GM21717 (cell line): ENCODE measurements at regions not wholly inside any gene's neighbourhood (a gene's known extent, or its start where the extent isn't known, plus 50 kb on each side); places are given as distances from the start of the nearest gene placed in this dataset.
"Not testable (repeated sequence)": the region's sequence is repeated elsewhere in the genome, so short reads cannot be mapped to it uniquely, and the experiment has no call there.

ENCODE experiments used
- ATAC-seq: cut with Tn5 transposase; IDR thresholded peaks from one replicate; pipeline ENCODE4 v1.9.1; 2021; ENCODE audit warnings: mild to moderate bottlenecking, moderate library complexity; ENCODE audit not compliant: unreplicated experiment

DNA sequence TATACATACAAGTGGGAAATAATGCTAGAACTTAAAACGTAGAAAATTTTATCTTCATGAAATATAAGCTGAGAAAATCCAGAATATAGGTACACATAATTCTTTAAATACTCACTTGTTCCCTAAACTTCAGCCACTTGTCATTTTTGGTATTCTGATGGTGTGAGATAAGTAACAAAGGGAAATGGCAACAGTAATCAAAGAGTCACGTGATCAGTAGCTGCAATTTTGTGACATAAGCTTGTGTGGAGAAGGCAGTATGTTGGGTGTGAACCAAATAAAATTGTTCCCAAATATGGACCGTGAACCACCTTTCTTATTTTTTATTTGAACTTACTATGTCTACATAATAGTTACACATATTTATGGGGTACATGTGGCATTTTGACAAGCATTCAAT is 650.3 kb upstream of the ADARB2 start:
- no peak for ATAC-seq

DNA sequence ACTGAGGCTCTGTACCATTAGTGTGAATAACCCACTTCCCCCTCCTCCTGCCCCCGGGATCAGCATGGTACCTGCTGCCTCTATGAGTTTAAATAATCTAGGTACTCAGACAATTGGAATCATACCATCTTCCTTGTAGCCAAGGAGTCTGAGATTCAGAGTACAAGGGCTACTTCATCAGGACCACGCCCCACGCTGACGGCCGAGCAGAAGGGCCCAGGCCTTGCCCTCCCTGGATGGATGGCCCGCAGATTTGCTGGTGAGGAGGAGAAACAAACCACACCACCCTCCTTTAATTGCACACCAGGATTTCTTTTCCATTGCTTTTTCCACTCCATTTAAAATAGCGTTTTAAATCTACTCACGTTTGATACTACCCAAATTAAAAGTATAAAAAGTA is 649.9 kb upstream of the ADARB2 start:
- ATAC-seq: no peak

DNA sequence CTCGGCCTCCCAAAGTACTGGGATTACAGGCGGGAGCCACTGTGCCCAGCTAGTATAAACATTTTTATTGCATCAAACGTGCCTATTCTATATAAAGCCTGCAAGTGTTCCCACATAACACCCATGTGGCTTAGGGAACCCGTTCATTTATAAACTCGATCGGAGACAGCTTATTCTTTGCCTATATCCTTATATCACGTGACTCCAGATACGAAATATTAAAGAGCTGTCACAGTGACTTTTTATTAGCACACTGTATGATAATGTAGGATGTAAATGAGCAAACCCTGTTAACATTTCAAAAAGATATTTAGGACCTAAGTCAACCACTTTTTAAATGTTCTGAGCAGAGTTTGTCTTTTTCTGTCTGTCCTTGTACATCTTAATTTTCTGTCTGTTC is 642.9 kb upstream of the ADARB2 start:
- no peak for ATAC-seq

DNA sequence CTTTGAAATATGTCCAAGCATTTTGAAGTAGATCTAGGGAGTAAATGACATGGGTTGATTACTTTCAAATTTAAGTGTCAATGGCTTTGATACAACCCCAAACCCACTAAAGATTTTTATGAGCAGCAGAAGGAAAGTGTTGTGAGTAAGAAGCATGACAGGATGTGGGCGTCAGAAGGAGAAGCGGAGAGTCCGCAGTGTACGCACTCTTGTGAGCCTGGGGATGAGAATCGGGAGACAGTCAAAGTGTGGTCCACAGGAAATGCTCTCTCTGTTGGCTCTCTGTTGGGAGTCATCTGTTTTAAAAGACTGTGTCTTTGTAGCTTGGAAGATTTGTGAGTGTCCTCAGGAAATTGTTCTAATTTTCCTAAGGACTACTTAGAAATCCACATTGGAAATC is 629.8 kb upstream of the ADARB2 start:
- ATAC-seq: no peak

DNA sequence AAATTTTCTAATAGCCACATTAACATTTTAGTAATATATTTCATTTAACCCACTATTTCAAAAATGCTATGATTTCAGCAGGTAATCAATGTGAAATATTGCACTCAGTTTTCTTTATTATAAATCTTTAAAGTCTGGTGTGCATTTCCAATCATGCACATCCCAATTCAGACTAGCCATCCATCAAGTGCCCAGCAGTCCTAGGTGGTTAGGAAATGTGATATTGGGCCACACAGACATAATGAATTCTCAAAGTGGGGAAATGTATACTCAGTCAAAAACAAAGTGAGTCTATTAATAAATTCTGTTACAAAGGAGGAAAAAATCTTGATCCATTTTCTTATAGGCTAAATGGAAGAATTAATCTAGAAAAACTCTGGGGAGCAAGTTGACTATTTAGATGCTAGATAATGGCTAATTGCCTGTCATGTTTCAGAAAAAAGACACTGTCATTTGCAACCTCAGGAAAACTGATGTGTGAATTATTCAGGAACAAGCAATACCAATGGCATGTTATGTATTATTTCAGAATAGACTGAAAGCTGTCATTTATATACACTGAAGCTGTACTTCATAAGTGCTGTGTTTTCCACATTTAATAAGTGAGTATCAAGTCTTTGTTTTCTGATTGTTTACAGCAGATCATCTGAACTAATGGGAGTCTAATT is 629.1 kb upstream of the ADARB2 start:
- no peak for ATAC-seq

DNA sequence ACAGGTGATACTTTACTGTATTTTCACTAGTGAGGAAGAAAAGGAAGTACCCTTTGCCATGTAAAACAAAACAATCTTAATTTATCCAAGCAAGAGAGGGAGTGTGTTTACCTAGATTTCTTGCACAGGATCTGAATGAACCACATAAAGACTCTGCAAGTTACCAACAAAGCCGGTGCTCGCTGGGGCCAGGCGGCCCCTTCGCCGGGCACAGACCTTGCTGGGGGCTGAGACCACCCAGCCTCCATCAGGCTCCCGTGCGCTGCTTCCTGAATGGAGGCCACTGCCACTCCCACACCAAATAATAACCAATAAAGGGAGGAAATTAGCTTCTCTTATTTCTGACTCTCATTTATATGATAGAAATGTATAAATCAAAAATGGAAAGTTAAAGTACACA is 625.0 kb upstream of the ADARB2 start:
- no peak for ATAC-seq

DNA sequence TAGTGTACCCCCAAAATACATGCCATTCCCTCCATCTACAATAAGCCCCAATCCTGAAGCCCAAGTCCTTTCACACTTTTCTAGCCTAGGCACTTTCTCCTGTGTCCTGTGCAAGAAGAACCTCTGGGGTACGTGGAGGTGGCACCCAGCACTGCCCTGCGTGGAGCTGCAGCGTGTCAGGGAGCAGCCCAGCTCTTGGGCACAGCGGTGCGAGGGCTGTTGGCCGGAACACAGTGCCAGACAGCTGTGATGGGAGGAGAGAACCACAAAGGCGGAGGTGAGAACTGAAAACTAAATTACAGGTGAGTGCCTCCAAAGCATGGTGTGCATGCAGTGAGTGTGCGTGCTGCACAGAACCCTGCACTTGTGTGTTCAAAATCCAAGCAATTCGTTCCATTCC is 621.3 kb upstream of the ADARB2 start:
- no peak for ATAC-seq

DNA sequence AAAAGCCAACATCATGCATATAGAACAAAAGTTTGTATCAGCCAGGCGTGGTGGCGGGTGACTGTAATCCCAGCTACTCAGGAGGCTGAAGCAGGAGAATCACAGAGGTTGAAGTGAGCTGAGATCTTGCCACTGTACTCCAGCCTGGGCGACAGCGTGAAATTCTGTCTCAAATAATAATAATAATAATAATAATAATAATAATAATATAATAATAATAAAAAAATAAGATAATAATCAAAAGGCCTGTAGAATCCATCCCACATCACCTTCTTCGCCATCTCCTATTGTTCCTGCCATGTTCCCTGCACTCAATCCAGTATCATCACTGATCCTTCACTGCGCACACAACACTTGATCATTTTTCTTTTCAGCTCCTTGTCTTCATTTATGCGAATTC is 619.3 kb upstream of the ADARB2 start:
- ATAC-seq: no peak

DNA sequence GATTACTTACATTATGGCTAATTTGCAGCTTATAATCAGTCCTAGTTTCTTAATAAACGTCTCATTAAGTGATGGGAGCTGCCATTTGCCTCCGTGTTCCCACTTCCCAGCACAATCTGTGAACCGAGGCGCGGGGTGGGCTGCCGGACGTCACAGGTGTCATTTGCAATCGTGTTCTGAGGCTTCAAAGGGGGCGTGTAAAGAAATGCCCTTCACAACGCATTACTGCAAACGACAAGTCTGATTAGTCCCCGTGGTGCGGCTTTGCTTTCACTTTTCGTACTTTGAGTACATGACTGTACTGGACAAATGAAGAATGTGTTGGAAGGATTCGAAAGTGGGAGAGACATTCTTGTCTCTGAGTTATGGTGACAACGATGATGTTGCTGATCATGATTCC is 614.2 kb upstream of the ADARB2 start:
- ATAC-seq: no peak

DNA sequence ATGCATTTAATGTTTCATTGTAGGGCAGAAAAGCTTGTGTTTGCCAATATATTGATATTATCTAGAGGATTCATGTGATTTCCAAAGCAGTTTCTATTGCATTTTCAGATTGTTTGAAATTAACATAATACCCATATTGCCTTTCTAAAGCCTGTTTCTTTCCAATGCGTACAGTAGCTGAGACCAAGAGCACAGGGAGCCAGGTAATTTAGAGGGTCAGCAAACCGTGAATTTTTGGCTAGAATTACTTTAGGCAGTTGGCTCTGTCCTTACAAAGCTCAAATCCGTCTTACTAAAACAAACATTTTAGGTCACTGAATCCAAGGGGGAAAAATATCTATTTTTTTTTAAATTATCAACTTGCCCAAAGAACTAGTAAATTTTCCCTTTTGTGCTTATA is 604.9 kb upstream of the ADARB2 start:
- no peak for ATAC-seq

DNA sequence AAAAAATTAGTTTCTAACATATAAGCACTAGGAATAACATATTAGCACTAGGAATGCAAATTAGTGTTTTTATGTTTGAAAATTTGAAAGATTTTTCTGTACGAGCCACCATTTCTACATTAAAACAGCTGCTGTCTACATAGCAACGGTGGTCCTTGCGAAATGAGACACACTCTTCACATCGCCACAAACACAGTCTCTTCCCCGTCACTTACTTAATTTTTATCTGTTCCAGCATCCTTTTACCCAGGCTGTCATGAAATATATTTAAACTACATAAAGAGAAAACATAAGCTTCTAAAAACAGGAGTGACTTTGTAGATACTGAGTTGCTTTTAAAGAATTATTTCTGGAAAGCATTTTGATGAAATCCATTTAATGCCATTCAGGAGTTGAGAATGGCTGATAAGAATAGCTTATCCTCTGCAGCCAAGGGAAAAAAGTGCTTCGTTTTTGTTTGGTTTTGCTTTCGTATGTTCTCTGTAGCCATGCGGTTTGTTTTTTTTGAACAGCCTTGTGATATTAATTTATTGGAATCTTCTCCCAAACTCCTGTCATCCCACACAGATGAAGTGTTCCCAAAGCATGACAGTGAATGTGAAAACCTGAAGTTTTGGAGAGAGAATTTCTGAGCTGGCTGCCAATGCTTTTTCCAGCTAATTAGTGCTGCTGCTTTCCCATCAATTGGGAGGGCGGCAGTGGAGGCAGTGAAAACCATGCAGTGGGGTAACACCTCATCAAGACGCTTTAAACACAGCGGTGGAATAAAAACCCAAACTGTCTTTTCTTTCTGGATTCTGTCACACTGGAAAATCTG is 603.7 kb upstream of the ADARB2 start:
- ATAC-seq: no peak

DNA sequence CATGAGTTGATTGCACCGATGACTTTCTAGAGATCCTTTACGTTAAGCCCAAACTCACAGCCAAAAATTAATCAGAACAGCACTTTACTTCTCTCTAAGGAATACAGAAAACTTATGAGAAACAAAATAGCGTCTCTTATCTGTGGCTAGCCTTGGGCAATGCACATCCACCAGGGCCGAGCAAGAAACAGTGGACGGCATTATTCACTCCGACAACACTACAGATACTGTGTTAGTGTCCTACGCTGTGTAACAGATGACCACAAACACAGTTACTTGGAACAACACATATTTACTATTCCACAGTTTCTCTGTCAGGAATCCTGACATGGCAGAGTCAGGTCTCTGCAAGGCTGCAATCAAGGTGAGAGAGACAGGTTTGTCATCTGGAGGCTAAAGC is 598.3 kb upstream of the ADARB2 start:
- ATAC-seq: no peak

DNA sequence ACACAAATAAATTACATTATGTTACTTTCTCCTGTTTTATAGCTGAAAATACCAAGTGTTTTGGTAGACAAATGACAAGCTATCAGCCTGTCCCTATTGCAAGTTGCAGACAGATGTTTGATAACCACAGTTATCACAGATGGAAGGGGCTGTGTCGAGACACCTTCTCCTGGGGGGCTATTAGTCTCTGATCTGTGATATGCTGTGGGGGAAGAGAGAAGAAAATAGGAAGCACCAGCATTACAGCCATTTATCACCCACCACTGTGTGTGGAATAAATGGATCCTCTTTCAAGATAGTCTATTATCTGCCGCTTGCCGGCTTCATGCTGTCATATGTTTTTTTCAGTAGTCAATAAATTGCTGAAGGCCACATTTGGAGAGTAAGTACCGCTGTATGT is 597.2 kb upstream of the ADARB2 start:
- ATAC-seq: no peak

DNA sequence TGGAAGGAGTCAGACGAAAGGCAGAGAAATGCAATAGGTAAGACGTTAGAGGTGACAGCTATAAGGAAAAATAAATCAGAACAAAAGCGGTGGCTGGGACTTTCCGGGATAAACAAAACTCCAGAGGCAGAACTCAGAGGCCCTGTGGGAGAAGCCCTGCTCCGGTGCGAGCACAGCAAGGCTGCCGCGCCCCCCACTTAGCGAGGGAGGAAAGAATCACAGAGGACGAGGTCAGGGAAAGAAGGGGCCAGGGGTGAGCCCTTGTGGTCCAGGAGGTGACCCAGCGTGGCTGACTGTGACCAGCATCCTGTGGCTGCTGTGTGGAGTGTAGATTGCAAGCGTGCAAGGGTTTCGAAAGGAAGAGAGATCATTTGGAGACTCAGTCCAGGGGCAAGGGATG is 591.8 kb upstream of the ADARB2 start:
- no peak for ATAC-seq

DNA sequence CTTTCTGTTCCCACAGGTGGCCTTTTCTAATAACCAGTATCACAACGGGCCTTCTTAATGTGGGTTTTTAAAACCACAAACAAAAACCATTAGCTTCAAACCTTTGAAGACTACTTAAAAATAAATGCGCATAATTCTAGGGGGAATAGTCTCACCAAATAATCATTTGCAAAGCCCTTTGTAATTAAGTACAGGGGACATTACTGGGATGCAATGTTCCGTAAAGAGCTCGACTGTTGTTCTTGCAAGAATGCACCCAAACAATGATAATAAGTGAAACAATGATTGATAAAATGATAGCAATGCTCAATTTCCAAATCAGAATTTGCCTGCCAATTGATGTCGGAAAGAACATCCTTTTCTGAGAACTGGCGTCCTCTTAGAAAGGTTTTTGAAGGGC is 589.1 kb upstream of the ADARB2 start:
- no peak for ATAC-seq

DNA sequence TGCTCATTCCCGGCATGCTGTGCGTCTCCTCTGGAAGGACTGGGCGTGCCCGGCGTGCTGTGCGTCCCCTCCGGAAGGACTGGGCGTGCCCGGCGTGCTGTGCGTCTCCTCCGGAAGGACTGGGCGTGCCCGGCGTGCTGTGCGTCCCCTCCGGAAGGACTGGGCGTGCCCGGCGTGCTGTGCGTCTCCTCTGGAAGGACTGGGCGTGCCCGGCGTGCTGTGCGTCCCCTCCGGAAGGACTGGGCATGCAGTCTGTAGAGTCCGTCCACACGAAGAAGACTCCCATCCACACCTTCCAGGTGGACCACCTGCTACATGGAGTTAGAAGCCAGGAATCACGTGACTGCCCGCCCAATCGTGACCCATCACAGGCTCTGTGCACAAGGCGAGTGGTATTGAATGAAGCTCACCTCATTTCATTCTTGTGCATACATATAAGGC is 577.7 kb upstream of the ADARB2 start:
- ATAC-seq: not testable (repeated sequence)

DNA sequence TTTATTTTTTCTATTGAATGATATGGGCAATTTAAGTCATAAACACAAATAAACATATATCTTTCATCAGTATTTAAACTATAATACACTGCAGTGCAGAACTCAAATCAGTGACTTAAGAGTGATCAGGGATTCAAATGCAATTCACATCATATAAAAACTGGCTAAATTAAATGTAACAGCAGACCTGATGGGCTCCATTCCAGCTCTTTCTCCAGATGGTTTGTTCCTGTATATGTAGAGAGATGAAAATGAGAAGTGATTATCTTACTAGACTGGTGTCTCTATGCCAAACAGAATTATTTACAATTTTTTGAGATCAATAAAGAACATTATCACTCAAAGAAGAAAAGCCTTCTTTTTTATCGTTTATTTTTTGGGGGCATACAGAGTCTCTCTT is 568.8 kb upstream of the ADARB2 start:
- ATAC-seq: no peak

DNA sequence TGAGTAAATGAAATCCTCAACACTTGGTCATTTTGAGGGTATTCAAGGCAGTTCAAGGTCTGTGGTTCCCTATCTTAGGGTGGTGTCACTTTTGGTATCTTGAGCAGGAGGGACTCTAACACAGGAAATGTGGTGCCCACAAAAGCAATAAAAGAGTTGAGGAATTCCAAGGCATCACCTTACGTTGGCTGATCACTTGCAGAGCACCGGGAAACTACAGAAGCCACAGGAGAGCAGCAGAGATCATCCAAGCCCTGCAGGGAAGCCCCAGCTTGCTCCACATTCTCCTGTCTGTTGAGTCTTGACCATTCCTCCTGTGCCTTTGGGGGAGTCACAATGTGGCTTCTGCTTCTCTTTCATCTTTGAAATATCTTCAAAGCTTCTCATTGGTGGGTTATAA is 565.8 kb upstream of the ADARB2 start:
- ATAC-seq: no peak

DNA sequence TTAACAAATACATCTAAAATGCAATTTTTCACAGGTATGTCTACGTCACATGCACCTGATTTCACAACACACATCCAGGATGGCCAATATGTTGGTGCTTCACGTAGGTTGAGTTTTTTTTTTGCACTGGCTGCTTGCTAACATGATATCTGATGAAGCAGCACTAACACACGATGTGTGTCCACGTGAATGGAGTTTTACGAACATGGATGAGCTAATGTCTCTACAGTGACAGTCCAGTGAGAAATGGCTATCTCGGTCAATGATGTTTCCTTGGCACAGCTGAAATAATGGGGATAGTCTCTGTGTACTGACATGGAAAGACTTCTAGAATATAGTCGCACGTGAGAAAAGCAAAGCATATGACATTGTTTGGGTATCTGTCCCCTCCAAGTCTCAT is 563.9 kb upstream of the ADARB2 start:
- no peak for ATAC-seq

DNA sequence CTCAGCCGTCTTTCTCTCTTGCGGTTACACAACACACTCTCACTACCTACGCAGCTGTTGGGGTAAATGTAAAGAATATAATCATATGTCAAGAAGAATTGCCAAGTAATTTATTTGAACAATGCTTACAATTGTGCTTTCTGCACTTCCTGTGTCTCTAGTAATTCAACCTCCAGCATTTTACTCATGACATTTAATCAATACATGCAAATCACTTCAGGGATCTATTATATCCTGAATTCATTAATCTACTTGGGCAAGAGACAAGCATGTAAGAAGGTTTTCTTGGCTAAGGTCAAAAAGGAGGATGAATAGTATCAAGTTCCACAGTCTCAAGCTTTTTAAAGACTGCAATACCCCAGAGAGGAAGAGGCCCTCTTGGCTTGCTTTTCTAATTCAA is 562.9 kb upstream of the ADARB2 start:
- no peak for ATAC-seq

DNA sequence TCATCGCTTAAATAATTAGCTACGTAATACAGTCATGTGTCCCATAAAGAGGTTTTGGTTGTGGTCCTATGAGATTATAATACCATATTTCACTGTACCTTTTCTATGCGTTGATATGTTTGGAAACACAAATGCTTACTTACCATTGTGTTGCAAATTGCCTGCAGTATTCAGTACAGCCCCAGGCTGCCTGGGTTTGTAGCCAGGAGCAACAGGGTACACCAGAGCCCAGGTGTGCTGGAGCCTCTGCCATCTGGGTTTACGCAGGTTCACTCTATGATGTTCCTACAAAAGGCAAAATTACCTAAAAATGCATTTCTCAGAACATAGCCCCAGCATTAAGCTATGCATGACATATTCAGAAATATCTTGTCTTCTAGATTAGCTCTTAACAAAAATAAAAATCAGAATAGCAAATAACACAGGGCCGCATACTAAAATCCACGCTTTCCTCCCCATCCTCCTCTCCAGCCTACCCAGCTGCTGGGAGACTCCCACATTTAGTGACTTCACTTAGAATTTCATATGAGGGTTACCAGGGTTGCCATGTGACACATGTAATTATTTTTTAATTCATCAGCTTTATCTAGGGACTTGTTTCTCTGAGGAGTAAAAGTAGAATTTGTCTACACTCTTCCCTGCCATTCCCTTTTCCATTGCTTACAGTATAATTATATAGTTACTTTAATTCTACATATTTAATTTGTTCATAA is 559.0 kb upstream of the ADARB2 start:
- ATAC-seq: no peak

DNA sequence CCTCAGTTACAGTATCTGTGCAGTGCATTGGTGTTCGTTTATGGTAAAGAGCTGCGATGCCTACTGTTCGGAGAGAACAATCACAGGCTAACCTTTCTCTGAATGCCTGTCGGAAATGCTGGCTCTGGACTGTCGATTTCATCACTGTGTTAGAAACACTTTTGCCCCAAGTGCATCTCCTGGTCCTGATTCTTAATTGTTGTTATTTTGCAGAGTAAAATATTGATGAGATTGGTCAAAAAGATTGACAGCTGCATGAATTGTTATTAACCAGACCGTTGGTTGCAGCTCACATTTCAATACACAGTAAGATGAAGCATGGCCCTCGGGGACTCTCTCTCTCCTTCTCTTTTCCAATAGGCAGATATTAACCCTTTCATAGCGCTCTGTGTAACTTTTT is 557.4 kb upstream of the ADARB2 start:
- ATAC-seq: no peak
